Spleen (tissue), 11 donors: ENCODE measurements at regions not wholly inside any gene's neighbourhood (a gene's known extent, or its start where the extent isn't known, plus 50 kb on each side); places are given as distances from the start of the nearest gene placed in this dataset.

Experiments
- DNase-seq: peaks from one replicate; pipeline ENCODE4 v3.0.0-alpha.2; 2020
- H3K27ac ChIP-seq, 8 donors: fragments of 200-600 bp; sonication (generic) in 7 of 8; 1 replicate in 4 of 8; 2 replicates in 4 of 8; pipeline versions ENCODE4 v1.5.0 to v1.8.0; 2016 to 2021; ENCODE audit warnings: inconsistent platforms in 4 of 8, mild to moderate bottlenecking in 4 of 8, moderate library complexity in 1 of 8
- H3K27me3 ChIP-seq, 7 donors: fragments of 200-600 bp; sonication (generic) in 6 of 7; replicated peaks in 1 of 7; 1 replicate in 4 of 7; 2 replicates in 3 of 7; pipeline versions ENCODE4 v1.5.0 to v1.8.0; 2016 to 2021; ENCODE audit warnings: inconsistent platforms in 3 of 7, mild to moderate bottlenecking in 1 of 7
- H3K36me3 ChIP-seq, 6 donors: fragments of 200-600 bp; sonication (generic) in 5 of 6; 1 replicate in 4 of 6; 2 replicates in 2 of 6; pipeline versions ENCODE4 v1.5.0 to v1.8.0; 2016 to 2021; ENCODE audit warnings: inconsistent platforms in 2 of 6
- H3K4me1 ChIP-seq, 6 donors: fragments of 200-600 bp; sonication (generic) in 5 of 6; 1 replicate in 3 of 6; 2 replicates in 3 of 6; pipeline versions ENCODE4 v1.5.0 to v1.8.0; 2016 to 2021; ENCODE audit warnings: inconsistent platforms in 3 of 6
- H3K4me3 ChIP-seq, 8 donors: fragments of 200-600 bp; sonication (generic) in 7 of 8; 1 replicate in 4 of 8; 2 replicates in 4 of 8; pipeline versions ENCODE4 v1.5.0 to v1.8.0; 2016 to 2021; ENCODE audit warnings: inconsistent platforms in 4 of 8, mild to moderate bottlenecking in 4 of 8, moderate library complexity in 2 of 8
- H3K9me3 ChIP-seq, 8 donors: fragments of 200-600 bp; sonication (generic) in 7 of 8; 1 replicate in 4 of 8; 2 replicates in 4 of 8; pipeline versions ENCODE4 v1.5.0 to v1.8.0; 2016 to 2021; ENCODE audit warnings: inconsistent platforms in 4 of 8
- CTCF ChIP-seq, 11 experiments: fragments of 200-600 bp in 7 of 11; fragments of 450-650 bp in 4 of 11; sonication (generic) in 4 of 11; IDR thresholded peaks in 8 of 11; conservative IDR thresholded peaks in 3 of 11; 1 replicate in 7 of 11; 2 replicates in 4 of 11; pipeline versions ENCODE4 v1.4.0 to v1.8.0; 2016 to 2021; ENCODE audit warnings: antibody characterized with exemption in 11 of 11, inconsistent platforms in 4 of 11, mild to moderate bottlenecking in 1 of 11
- POLR2A ChIP-seq, 3 donors: fragments of 450-650 bp; IDR thresholded peaks; one replicate each; pipeline ENCODE4 v1.5.1; 2017; ENCODE audit warnings: antibody characterized with exemption in 3 of 3, mild to moderate bottlenecking in 1 of 3
- POLR2AphosphoS5 ChIP-seq, 3 donors: sonication (generic); formaldehyde crosslinking; IDR thresholded peaks; one replicate each; pipeline ENCODE4 v1.5.1; 2017; ENCODE audit warnings: antibody characterized with exemption in 3 of 3
- WGBS, 5 donors: extraction: QIAGEN DNeasy Blood & Tissue Kit in 3 of 5; methylation state at CpG; one replicate each; pipeline versions ENCODE4 v1.1.5 to v1.1.7; 2013 to 2018; 5-methylcytosine and 5-hydroxymethylcytosine counted together
- intact Hi-C: fragments of 100-400 bp; cut with DNase I; formaldehyde crosslinking; loops from one replicate; pipeline ENCODE4 v1.15.0; 2023; ENCODE audit warnings: low total_unique reads
- donor health status: healthy with polysubstance abuse.
- donor health status: DM: no; HTN: no; CAD: no; lungs with moderate emphysema.
- donor health status: DM: no; HTN: no; CAD: no.
- donor health status: Bipolar disorder and iron deficiency.
- donor health status: healthy.
- donor health status: DM: no; HTN: no; CAD: no.
- donor health status: DM: yes; HTN: yes; CAD: no.

- Histone ChIP-seq H3K9me3 (peaks cover 0 to 4% (median 0%) of the 10 kb centered on the region in 8 donors), H3K27ac (no peak overlapping the region), H3K27me3 (peaks cover 0 to 6% (median 0%) of the 10 kb centered on the region in 7 donors), H3K4me1 (no peaks in the 10 kb centered on the region), H3K4me3 (no peak overlapping the region), H3K36me3 (no peaks in the 10 kb centered on the region)
- no peak for TF ChIP-seq CTCF (IDR thresholded peaks at IDR 0.05 in 8 of 11, conservative IDR thresholded peaks at IDR 0.05 in 3 of 11)
- no peak for TF ChIP-seq POLR2A (IDR thresholded peaks at IDR 0.05)
- intact Hi-C loops = no loop called here
- no peak for DNase-seq
Observed at GRCh38 chr9:99427260-99427659, 205.2 kb downstream of the SEC61B start.

GRCh38 chr9:99430301-99430700 is 208.2 kb downstream of the SEC61B start:
- H3K4me3 ChIP-seq = no peak overlapping the region
- DNase-seq = no peak
- H3K9me3 ChIP-seq = peaks cover 0 to 4% (median 0%) of the 10 kb centered on the region in 8 donors
- no peak for TF ChIP-seq CTCF (IDR thresholded peaks at IDR 0.05 in 8 of 11, conservative IDR thresholded peaks at IDR 0.05 in 3 of 11)
- no peak for TF ChIP-seq POLR2AphosphoS5 (IDR thresholded peaks at IDR 0.05)
- TF ChIP-seq POLR2A (IDR thresholded peaks at IDR 0.05) = no peak
- H3K27ac ChIP-seq = no peak overlapping the region
- peaks cover 0 to 1% (median 0%) of the 10 kb centered on the region in 7 donors for H3K27me3 ChIP-seq
- WGBS, 5 donors = 67 to 89% (median 82%) methylated on average over 2 of the region's 2 CpGs
- peaks cover 0 to 13% (median 1%) of the 10 kb centered on the region in 6 donors for H3K4me1 ChIP-seq
- intact Hi-C loops = no loop called here
- no peaks in the 10 kb centered on the region for H3K36me3 ChIP-seq

GRCh38 chr9:99431103-99431502 is 209.0 kb downstream of the SEC61B start:
- Histone ChIP-seq H3K9me3 (peaks cover 0 to 4% (median 0%) of the 10 kb centered on the region in 8 donors), H3K4me1 (peaks cover 0 to 13% (median 1%) of the 10 kb centered on the region in 6 donors), H3K27ac (no peak overlapping the region), H3K36me3 (no peaks in the 10 kb centered on the region), H3K27me3 (no peaks in the 10 kb centered on the region), H3K4me3 (no peak overlapping the region)
- WGBS, 5 donors = 59 to 81% (median 74%) methylated on average over 1 of the region's 1 CpG
- TF ChIP-seq CTCF (IDR thresholded peaks at IDR 0.05 in 8 of 11, conservative IDR thresholded peaks at IDR 0.05 in 3 of 11) (no peak), POLR2A (IDR thresholded peaks at IDR 0.05) (no peak), POLR2AphosphoS5 (IDR thresholded peaks at IDR 0.05) (no peak)
- DNase-seq = no peak
- intact Hi-C loops = no loop called here

- 89 to 96% (median 94%) methylated on average over 4 of the region's 4 CpGs for WGBS, 5 donors
- Histone ChIP-seq H3K27ac (no peak overlapping the region), H3K36me3 (no peaks in the 10 kb centered on the region), H3K27me3 (no peaks in the 10 kb centered on the region), H3K4me1 (peaks cover 0 to 13% (median 1%) of the 10 kb centered on the region in 6 donors), H3K4me3 (no peak overlapping the region), H3K9me3 (peaks cover 0 to 4% (median 0%) of the 10 kb centered on the region in 8 donors)
- intact Hi-C loops = no loop called here
- TF ChIP-seq POLR2AphosphoS5 (IDR thresholded peaks at IDR 0.05) (no peak), POLR2A (IDR thresholded peaks at IDR 0.05) (no peak), CTCF (IDR thresholded peaks at IDR 0.05 in 8 of 11, conservative IDR thresholded peaks at IDR 0.05 in 3 of 11) (no peak)
- no peak for DNase-seq
Observed at GRCh38 chr9:99432075-99432474, 210.0 kb downstream of the SEC61B start.
